ENCODE measurements at regions not wholly inside any gene's neighbourhood (a gene's known extent, or its start where the extent isn't known, plus 50 kb on each side); places are given as distances from the start of the nearest gene placed in this dataset.
A peak's percentile ranks its signal among the peaks of the same experiment; 100 is the strongest.
"Not testable (repeated sequence)": the region's sequence is repeated elsewhere in the genome, so short reads cannot be mapped to it uniquely, and the experiment has no call there.

GRCh38 chr12:91717804-91718203, 427.8 kb downstream of the BTG1 start:
- DNase-seq = no peak

- DNase-seq = not testable (repeated sequence)
Measured at GRCh38 chr12:91711925-91712324, 433.7 kb downstream of the BTG1 start.

DNA sequence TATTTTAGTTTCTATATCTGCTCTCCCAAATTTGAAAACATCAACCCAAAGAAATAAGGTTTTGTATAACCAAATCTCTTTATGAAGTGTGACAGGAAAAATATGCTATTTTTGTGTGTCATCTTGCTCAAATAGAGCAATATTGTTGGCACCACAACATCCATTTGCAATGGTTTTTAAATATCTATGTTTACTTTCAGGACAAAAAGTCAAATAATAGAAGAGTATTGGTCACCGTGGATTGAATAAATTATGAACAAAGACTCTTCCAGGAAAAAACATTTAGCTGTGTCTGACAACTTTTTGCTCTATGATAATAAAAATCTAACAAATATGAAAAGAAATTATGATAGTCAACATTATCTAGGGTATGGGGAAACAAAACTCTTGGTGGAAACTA, 439.2 kb downstream of the BTG1 start:
- DNase-seq = no peak

GRCh38 chr12:91704446-91704845, 441.2 kb downstream of the BTG1 start:
- peak; percentile 22 for DNase-seq

DNA sequence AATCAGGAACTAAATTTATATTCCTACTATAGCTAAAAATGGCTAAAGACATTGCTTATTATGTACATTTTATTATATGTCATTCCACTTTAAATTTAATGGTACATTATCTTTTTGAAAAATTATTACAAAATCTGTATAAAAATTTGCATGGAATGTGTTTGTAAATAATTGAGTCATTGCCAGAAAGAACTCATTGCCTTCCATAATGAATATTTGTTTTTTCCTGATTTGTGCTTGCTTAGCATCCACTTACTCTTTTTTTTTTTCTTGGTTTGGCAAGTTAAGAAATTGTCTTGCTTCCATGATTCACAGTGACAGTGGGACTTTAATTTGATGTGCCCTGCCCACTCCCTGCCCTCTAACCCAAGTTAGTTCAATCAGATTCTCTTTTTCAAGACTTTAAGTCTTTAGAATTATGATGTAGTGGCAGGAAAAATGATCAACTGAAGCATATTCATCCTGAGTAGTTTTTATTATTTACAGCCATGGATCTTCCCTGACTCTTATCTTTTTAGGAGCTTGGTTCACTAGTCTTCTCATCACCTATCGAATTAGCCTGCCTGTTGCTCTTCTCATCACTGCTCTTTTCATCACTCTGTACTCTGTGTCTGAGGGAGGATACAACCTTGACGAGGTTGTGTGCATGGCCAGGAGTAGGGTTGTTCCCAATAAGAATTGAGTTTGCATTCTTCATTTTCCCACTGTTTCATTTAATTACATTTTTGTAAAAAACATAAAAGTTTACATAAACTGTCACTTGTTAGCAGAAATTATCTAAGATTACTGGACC, 442.0 kb downstream of the BTG1 start:
- no peak for DNase-seq

- no peak for DNase-seq
Measured at GRCh38 chr12:91702843-91703425, 442.7 kb downstream of the BTG1 start.

GRCh38 chr12:91695964-91696363, 449.7 kb downstream of the BTG1 start:
- DNase-seq = no peak

DNA sequence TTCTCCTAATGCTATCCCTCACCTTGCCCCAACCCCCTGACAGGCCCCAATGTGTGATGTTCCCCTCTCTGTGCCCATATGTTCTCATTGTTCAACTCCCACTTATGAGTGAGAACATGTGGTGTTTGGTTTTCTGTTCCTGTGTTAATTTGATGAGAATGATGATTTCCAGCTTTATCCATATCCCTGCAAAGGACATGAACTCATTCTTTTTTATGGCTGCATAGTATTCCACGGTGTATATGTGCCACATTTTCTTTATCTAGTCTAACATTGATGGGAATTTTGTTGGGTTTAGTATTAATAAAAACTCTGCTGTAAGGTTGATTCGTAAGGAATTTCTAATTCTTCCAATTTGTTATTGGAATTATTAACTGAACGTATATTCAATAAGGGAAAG, 450.2 kb downstream of the BTG1 start:
- DNase-seq = not testable (repeated sequence)

GRCh38 chr12:91690531-91690930, 455.1 kb downstream of the BTG1 start:
- DNase-seq = no peak

DNA sequence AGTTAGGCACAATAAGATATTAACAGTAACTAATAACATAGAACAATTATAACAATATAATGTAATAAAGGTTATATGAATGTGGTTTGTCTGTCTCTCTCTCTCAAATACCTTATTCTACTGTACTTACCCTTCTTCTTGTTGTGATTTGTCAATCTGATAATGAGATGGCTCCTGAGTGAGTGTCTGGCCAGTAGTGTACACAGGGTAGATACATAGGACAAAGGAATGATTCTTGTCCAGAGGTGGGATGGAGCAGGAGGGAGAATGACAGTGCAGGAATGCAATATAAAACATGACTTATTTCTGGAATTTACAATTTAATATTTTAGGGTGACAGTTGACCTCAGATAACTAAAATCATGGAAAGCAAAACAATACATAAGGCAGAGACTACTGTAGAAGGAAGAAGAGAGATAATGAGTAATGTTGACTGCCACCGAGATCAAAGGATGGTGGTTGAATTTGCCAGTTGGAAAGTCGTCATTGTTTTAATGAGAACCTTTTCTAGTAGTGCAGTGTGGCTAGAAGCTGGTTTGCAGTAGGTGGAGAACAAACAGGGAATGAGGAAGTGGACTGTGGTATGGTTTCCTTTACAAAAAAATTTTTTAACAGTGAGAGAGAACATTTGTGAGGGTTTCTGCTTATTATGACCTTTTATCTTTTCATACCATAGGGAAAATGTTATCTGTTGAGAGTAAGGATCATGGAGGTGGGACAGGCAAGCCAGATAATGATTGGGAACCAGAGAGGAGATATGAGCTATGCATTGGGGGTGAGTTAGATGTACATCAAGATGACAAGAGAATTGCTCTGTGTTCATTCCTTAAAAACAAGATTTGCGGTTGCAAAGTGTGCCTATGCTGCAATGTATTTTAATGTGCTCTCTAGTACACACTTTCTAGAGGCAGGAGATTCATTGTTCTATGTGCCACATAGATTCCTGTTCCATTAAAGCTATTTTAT, 458.3 kb downstream of the BTG1 start:
- DNase-seq = no peak

DNA sequence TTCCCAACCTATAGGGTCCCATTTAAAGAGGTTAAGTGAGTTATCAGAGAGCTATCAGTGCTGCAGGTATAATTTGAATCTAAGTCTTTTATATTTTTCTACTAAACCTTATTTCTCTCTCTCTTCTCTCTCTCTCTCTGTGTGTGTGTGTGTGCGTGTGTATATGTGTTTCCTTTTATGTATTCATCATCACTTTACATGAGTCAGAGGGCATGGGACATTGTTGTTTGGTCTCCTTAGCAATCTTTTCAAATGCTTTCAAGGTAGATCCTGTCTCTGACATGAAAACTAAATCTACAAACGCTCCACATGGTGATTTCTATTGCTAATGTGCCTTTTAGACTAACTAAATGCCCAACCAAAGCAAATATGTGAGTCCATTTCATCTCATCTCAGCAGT, 459.7 kb downstream of the BTG1 start:
- DNase-seq = no peak

DNA sequence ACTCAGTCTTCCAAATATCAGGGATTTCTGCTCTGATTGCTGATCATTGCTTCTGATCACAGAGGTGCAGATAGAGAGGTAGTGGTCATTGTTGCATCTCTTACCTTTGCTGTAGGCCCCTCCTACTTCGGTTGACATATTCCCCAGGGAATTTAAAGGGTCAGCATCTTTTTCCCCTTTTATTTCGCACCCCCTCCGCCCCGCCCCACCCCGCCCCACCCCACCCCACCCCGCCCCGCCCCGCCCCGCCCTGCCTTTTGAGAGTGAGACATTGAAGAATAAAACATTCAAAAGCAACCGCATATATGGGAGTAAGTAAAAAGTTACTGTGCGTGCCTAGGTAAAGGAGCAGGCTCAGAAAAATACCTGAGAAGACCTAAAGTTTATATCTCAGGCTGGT, 463.9 kb downstream of the BTG1 start:
- DNase-seq = no peak

DNA sequence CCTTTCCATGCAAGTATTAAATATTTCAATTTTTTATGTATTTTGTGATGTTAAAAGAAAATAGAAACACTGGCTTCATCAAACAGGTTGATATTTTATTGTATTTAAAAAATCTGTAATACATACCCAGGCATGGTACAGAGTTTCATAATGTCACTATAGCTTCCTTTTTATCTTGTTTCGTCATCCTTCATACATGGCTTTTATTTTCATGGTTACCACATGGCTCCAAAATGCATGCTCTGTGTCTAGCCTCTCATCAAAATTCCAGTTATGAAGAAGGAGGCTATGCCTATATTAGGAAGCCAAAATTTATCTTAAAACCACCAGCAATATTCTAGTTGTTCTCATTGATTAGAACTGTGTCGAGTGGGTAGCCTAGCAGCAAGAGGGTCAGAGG, 464.8 kb downstream of the BTG1 start:
- DNase-seq = no peak

GRCh38 chr12:91677556-91677955, 468.1 kb downstream of the BTG1 start:
- DNase-seq = no peak

GRCh38 chr12:91675401-91675800, 470.2 kb downstream of the BTG1 start:
- DNase-seq = no peak

GRCh38 chr12:91672130-91672529, 473.5 kb downstream of the BTG1 start:
- no peak for DNase-seq

GRCh38 chr12:91667694-91668093, 478.0 kb downstream of the BTG1 start:
- no peak for DNase-seq

- DNase-seq = no peak
Measured at GRCh38 chr12:91663744-91664143, 481.1 kb upstream of the DCN start.

DNA sequence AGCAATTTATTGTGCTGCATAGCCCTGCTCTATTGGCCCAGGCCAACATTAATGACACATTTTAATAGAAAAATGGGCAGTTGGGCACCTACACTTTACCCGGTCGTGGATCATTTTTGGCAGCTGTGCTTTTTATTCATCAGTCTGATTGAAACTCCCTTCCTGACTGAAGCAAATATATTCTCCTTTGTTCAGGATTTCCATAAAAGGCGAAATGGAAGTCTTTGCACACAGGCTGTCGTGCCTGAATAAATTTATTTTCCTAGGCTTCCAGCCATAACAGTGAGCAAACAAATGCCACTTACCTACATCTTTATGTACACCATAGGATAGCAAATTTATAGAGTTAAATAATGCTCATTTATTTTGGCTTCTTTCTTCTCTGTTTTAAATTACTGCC, 480.7 kb upstream of the DCN start:
- no peak for DNase-seq

GRCh38 chr12:91662021-91662420, 479.4 kb upstream of the DCN start:
- no peak for DNase-seq

GRCh38 chr12:91657032-91657431, 474.4 kb upstream of the DCN start:
- DNase-seq = no peak

DNA sequence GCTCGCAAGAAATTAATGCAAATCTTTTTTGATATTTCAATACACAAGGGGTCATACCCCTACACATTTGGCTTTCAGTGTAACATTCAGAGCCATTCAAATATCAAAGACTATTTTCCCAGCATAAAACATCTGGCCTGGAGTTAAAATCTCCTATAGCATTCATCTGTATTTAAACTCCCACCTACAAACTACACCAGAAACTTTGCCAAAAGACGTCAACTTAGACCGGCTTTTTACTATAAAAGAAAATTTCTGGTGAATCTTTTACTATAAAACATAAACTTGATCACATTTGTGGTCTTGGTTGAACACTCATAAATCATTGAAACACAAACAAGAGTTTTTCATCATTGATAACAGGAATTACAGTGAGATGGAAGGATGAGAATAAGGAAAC, 473.3 kb upstream of the DCN start:
- DNase-seq = no peak

DNA sequence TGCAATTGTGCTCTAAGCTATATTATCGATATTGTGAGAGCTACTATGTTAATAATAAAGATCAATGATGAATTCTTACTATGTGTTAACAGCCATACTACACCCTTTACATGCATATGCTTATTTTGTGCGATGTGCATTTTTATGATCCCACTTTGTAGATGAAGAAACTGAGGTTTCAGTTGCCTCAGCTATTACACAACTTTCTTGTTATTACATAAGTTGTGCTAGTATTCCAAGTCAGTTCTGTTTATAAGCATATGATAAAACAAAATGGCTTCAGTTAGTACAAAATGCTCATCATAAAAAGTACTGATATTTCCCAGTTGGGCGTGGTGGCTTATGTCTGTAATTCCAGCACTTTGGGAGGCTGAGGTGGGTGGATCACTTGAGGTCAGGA, 471.5 kb upstream of the DCN start:
- DNase-seq = no peak

- DNase-seq = no peak
Measured at GRCh38 chr12:91651728-91652127, 469.1 kb upstream of the DCN start.

Data from NCI-H1417 treated with DMSO at 0.1 percent for 48 hours (cell line).